ENCODE measurements at regions not wholly inside any gene's neighbourhood (a gene's known extent, or its start where the extent isn't known, plus 50 kb on each side); places are given as distances from the start of the nearest gene placed in this dataset.

DNA sequence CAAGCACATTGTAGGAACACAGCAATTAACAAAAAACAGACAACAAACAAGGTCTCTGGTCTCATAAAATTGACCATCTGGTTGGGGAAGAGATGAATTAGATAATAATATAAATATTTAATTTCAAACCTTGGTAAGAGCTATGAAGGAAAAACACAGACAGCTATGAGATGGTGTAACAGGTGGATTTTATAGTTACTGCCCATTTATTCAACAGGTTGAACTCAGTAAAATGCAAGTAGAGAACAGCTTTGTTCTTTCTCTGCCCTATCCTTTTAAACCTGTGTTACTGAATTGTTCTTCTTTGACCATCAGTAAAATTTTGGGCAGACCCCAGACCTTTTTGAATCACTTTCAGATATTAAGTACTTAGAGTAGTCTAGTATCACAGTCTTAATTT, 77.6 kb upstream of the FAM216B start:
- no peak for TF ChIP-seq CEBPB (IDR thresholded peaks at IDR 0.05)
- no peak for TF ChIP-seq NFIC (IDR thresholded peaks at IDR 0.05)

- TF ChIP-seq YY1 (IDR thresholded peaks at IDR 0.05; ENCODE audit: low read depth) (no peak), TEAD4 (IDR thresholded peaks at IDR 0.05) (no peak), ZBTB7A (IDR thresholded peaks at IDR 0.05; ENCODE audit: low read depth) (no peak), MAX (IDR thresholded peaks at IDR 0.05) (no peak), RAD21 (IDR thresholded peaks at IDR 0.05; ENCODE audit: low read depth) (no peak), CREB1 (IDR thresholded peaks at IDR 0.05; ENCODE audit: low read depth) (no peak), TAF1 (IDR thresholded peaks at IDR 0.05; ENCODE audit: low read depth) (no peak), EP300 (IDR thresholded peaks at IDR 0.05; ENCODE audit: borderline replicate concordance) (no peak), USF1 (IDR thresholded peaks at IDR 0.05) (no peak), EGR1 (IDR thresholded peaks at IDR 0.05) (no peak), CEBPB (IDR thresholded peaks at IDR 0.05) (no peak), NFIC (IDR thresholded peaks at IDR 0.05) (no peak)
- TF ChIP-seq, protein P1, sequence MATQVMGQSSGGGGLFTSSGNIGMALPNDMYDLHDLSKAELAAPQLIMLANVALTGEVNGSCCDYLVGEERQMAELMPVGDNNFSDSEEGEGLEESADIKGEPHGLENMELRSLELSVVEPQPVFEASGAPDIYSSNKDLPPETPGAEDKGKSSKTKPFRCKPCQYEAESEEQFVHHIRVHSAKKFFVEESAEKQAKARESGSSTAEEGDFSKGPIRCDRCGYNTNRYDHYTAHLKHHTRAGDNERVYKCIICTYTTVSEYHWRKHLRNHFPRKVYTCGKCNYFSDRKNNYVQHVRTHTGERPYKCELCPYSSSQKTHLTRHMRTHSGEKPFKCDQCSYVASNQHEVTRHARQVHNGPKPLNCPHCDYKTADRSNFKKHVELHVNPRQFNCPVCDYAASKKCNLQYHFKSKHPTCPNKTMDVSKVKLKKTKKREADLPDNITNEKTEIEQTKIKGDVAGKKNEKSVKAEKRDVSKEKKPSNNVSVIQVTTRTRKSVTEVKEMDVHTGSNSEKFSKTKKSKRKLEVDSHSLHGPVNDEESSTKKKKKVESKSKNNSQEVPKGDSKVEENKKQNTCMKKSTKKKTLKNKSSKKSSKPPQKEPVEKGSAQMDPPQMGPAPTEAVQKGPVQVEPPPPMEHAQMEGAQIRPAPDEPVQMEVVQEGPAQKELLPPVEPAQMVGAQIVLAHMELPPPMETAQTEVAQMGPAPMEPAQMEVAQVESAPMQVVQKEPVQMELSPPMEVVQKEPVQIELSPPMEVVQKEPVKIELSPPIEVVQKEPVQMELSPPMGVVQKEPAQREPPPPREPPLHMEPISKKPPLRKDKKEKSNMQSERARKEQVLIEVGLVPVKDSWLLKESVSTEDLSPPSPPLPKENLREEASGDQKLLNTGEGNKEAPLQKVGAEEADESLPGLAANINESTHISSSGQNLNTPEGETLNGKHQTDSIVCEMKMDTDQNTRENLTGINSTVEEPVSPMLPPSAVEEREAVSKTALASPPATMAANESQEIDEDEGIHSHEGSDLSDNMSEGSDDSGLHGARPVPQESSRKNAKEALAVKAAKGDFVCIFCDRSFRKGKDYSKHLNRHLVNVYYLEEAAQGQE (IDR thresholded peaks at IDR 0.05; ENCODE audit: low read depth), result no peak
Observed at GRCh38 chr13:42706286-42706685, 75.1 kb upstream of the FAM216B start.

DNA sequence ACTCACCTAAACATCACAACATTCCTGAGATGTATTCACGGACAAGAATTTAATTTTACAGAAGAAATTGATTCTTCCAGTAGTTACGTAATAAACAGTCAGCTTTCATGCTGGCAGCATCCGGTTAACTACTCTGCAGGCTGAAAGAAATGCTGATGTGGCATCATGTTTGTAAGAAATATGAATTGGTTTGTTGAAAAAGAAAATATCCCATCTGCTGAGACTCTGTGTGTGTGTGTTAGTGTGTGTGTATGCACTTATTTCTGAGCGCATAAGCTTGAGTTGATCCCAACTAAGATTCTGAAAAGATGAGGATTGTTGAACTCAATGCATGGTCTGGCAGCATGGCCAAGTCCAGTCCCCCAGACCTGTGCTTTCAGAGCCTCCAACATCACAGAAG, 74.3 kb upstream of the FAM216B start:
- TF ChIP-seq NFIC (IDR thresholded peaks at IDR 0.05) (no peak), TCF12 (IDR thresholded peaks at IDR 0.05; ENCODE audit: low read depth) (no peak), CREB1 (IDR thresholded peaks at IDR 0.05; ENCODE audit: low read depth) (no peak), TAF1 (IDR thresholded peaks at IDR 0.05; ENCODE audit: low read depth) (no peak)
- TF ChIP-seq, protein P1 (IDR thresholded peaks at IDR 0.05; ENCODE audit: low read depth), result no peak

GRCh38 chr13:42707586-42707985, 73.8 kb upstream of the FAM216B start:
- no peak for TF ChIP-seq TAF1 (IDR thresholded peaks at IDR 0.05; ENCODE audit: low read depth)

GRCh38 chr13:42708391-42708790, 73.0 kb upstream of the FAM216B start:
- TF ChIP-seq EGR1 (IDR thresholded peaks at IDR 0.05), result no peak
- no peak for TF ChIP-seq RAD21 (IDR thresholded peaks at IDR 0.05; ENCODE audit: low read depth)
- TF ChIP-seq, protein P1 (IDR thresholded peaks at IDR 0.05; ENCODE audit: low read depth), result no peak
- TF ChIP-seq FOXM1 (IDR thresholded peaks at IDR 0.05; ENCODE audit: borderline replicate concordance, low read depth), result no peak
- TF ChIP-seq NFIC (IDR thresholded peaks at IDR 0.05), result no peak
- TF ChIP-seq TCF12 (IDR thresholded peaks at IDR 0.05; ENCODE audit: low read depth), result no peak

- no peak for TF ChIP-seq FOXM1 (IDR thresholded peaks at IDR 0.05; ENCODE audit: borderline replicate concordance, low read depth)
Observed at GRCh38 chr13:42709276-42709675, 72.1 kb upstream of the FAM216B start.

DNA sequence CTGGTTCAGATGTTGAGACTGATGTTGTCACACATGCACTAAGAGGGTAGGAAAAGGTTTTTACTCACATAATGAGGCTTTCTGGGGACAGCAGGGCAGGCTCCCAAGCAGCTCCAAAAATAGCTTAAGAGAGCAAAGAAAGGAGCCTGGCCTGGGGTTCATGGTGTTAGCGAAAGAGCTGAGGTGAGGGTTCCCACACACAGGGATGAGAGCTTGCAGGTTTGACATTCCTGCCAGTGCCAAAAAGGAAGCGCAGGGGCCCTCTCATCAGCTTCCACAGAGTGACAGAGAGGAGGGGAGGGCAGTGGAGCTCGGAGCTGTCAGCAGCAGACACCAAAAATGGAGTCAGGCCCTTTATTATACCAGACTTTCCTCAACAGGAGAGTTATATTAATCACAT, 65.5 kb upstream of the FAM216B start:
- TF ChIP-seq EGR1 (IDR thresholded peaks at IDR 0.05) (no peak), ZBTB7A (IDR thresholded peaks at IDR 0.05; ENCODE audit: low read depth) (no peak), EP300 (IDR thresholded peaks at IDR 0.05; ENCODE audit: borderline replicate concordance) (no peak), YY1 (IDR thresholded peaks at IDR 0.05; ENCODE audit: low read depth) (no peak), RAD21 (IDR thresholded peaks at IDR 0.05; ENCODE audit: low read depth) (no peak)

All from Ishikawa (cell line).